T1000 (cell line): ENCODE measurements at regions not wholly inside any gene's neighbourhood (a gene's known extent, or its start where the extent isn't known, plus 50 kb on each side); places are given as distances from the start of the nearest gene placed in this dataset.
"Not testable (repeated sequence)": the region's sequence is repeated elsewhere in the genome, so short reads cannot be mapped to it uniquely, and the experiment has no call there.

Experiments
- DNase-seq: peaks from one replicate; lab custom pipeline; 2025; ENCODE audit warnings: mixed read lengths; lab: John Stamatoyannopoulos, UW

DNA sequence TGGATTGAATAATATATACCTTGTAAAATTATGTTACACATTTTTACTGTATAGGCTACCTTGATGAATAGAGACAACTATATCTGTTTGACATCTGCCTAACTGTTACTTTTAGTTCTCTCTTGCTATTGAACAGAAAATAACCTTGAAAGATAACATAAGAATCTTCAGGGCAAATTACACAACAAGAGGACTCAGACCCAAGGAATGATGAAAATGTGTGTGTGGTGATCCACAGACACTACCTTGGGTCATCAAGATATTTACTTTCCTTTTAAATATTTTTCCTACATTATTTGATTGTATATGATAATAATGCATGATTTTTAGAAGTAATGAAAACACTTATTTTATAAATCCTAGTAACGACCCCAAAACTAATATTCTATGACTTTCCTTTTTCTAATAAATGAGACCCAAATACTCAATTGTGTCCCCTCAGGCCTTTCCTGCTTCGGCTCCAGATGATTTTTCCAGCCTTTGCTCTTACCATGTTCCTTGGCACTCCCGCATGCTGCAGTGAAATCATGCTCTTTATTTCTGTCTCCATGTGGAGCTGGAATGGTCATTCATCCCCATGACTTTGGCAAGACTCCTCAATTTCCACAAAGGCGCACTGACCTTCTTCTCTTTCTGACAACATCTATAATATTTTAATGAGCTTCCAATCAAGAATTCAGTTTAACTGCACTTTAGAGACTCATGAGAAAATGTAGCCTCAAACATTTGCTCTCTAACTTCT is 187.6 kb downstream of the EPM2A start:
- no peak for DNase-seq

DNA sequence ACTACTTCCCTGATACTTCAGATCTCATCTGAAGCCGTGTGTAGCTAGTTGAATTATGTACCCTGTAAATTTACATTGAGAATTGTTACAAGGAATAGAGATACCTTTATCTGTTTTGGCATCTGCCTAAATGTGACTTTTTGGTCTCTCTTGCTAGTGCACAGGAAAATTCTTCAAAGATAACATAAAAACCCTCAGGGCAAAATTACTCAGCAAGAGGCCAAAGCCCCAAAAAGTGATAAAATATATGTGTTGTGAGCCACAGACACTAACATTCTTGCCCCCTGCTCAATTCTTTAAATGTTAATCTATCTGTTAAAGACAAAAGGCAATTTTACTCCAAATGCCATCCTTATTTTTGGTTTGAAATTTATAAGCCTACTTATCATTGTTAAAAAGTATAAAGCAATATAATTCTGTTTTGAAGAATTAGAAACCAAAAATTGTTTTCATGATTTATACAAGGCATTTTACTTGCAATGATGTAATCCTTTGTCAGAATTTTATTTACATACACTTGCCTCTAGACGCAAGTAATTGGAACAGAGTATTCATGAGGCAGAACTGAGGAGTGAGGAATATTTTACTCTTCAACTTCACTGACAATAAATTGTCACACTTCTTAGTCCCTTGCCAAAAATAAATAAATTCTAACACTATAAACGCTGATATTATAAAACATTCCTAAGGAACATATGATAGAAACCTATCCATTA is 186.2 kb downstream of the EPM2A start:
- no peak for DNase-seq

DNA sequence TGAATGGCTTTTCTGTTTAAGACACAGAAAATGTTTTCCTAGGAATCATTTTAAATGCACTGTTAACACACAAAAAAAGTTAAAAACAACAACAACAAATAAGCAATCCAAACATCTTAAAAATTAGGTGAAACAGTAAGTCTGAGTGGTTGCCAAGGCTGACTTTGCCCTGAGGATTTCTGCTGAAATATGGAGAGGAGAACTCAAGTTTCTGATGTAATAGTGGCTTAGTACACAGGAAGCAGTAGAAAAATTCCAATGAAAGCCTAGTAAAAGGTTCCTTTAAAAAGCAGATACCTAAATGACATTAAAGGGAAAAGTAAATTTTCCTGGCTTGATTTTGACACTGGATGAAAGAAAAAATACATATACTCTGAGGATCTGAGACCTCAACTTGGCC is 184.2 kb downstream of the EPM2A start:
- no peak for DNase-seq

DNA sequence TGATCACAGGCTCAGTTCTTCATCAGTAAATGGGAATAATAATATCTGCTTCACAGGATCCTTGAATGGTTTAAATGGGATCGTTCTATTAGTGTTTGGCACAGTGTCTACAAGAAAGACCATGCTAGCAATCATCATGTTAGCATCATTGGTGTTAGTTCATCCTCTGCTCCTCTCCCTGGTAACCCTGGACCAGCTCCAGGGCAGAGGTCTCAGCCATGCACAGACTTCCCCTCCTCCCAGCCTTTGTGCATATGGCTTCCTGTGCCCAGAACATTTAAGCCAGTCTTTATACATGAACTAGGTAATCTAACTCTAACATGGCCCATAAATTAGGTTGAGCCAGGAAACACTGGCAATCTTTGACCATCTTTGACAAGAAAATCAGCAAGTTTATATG is 180.2 kb downstream of the EPM2A start:
- no peak for DNase-seq

DNA sequence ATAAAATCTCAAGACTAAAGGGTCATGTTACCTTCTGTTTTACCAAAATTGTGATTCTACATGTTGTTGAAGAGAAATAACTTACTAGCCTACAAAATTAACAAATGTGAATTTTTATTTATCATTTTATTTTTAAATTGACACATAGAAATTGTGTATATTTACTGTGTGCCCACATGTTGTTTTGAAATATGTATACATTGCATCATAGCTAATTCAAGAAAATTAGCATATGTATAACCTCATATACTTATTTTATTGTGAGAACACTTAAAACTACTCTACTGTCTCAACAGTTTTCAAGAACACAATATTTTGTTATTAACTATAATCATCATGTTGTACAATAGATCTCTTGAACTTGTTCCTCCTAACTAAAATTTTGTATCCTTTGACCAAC is 177.8 kb downstream of the EPM2A start:
- no peak for DNase-seq

DNA sequence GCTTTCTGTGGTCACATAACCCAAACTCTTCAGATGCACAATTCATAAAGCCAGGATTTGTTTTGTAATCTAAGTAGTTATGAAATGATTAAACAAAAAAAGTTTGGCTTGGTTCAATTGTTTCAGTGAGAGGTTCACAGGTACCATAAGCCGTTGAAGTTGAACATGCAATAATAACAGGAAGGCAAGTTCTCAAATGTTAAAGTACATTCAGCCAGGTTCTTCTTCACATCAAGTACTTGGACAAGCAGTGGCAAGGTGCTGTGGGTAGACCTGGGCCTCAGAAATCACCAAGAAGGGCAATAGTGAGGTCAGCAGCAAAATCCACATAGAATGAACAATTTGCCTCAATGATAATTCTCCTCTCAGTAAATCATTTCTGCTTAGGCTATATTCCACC is 175.5 kb downstream of the EPM2A start:
- DNase-seq = no peak

DNA sequence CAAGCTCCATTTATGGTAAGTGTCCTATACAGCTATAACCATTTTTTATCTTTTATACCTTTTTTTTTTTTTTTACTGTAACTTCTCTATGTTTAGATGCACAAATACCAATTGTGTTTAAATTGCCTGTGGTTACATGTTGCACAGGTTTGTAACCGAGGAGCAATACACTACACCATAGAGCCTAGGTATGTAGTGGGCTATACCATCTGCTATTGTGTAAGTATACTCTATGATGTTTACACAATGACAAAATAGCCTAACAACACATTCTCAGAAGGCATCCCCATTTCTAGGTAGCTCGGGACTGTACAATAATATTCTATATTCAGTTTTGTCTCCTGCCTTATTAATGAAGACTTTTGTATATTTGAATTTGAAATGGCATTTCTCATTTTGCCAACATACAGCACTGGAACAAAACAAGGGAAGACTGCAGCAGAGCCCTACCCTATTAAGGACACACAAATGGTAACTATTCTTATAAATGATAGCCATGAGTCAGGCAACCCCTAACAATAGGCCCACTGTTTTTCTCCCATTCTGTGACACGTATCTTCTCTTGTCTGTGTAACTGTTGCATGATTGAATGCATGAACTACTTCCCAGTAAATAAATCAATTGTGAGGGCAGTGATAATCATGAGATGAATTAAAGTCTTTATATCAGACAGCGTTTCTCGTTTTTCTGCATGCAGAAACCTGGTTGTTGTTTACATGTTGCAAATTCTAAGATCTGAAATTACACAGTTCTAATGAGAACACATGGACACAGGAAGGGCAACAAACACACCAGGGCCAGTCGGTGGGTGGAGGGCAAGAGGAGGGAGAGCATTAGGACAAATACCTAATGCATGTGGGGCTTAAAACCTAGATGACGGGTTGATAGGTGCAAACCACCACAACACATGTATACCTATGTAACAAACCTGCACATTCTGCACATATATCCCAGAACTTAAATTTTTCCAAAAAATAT is 173.9 kb downstream of the EPM2A start:
- no peak for DNase-seq

DNA sequence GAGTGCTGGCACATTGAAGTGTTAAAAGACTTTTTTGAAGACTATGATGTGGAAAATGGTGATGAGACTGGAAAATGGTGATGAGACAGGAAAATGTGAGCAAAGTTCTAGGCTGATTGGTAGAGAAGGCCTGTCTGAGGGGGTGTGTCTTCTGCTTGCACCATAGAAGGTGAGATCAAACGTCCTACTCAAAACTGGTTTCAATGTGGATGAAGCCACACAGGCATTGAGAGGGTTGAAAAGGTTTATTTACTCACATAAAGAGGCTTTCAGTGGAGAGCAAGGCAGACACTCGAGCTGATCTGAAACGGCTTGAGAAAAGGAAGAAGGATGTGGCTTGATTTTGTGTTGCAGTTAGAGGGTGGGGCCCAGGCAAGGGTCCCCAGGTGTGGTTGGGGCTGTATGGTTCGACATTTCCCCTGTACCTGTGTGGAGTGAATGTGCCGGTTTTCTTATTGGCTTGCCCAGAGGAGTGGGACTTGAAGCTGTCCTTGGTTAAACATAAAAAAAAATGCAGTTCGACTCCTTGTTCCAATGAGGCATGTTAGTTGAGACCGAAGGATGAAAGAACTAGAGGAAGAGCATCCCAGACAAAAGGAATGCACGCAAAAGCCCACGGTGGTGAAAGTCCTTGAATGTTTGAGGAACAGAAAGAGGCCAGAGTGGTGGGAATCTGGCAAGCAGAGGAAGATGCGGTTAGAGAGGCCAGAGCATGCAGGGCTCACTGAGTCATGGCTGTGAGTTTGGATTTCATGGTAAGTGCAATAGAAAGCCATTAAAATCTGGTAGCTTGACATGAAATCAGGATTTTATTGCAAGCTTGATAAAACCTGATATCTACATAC is 172.3 kb downstream of the EPM2A start:
- DNase-seq = no peak

DNA sequence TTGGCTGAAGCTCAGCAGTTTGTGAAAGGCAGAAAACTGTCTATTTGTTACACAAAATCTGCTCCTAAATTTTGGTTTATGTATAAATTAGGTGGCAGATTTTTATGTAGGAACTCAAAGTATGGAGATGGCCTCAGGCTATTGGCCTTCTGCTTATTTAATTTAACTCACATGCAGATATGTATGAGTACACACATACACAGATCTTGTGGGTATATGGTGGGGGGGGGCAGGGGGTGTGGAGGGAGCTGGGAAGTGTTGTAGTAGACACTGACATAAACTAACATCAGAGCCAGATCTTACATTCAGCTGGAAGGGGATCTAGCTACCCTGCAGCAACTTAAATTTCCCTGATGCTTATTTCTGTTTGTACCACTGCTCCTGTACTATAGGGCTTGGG is 170.8 kb downstream of the EPM2A start:
- DNase-seq = no peak

DNA sequence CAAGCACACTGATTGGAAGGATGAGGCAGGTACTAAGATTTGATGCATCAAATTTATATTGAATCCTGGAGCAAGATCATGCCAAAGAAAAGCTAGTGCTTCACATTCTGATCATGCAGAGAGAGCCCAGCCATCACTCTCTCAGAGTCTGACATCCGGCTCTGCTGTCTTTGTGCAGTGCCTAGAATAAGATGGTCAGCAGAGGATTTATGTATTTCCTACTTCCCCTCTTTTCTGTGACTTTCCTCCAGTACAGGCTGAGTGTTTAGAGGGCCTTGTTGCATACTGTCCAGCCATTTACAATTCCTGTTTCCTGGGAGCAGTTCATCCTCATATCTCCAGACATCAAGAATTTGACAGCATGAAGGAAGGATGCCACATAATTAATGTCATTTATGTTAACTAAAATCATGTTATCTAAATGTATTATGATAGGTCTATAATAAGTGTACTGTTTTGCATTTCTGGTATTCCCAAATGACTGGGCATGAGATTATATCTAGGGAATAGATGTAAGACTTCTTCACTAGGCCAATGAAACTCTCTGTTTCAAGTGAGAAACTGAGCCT is 167.6 kb downstream of the EPM2A start:
- no peak for DNase-seq

DNA sequence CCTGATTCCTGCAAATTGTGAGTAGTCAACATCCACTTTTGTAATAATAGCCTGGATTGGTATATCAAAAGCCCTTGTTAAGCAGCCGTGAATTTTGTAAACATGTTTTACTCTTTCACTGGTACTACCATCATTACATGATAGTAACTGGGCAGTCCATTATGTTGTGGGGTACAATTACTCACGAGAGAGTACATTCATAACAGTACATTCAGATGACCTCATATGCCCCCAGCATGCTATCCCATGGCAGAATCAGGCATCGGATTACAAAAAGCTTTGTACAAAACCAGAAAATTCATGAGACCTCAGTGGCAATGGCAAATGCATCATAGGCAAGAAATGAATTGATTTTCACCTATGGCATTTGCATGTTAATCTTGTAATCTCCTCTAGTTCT is 166.2 kb downstream of the EPM2A start:
- no peak for DNase-seq

DNA sequence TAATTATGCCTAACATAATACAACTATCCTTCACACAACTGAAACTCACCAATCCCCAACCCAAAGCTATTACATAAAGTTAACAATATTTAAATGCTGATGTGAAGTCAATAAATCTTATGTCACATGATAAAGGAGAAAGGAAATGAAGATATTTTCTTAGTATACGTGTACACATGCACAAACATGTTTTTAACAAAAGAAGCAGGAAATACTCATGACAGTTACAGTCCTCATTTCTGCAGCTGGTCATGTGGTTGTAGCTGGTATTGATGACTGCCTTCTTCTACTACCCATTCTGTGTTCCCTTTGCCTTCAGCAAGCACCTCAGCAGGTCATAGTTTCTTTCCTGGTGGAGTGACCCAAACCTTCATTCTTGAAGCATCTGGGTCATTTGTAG is 165.0 kb downstream of the EPM2A start:
- DNase-seq = not testable (repeated sequence)

DNA sequence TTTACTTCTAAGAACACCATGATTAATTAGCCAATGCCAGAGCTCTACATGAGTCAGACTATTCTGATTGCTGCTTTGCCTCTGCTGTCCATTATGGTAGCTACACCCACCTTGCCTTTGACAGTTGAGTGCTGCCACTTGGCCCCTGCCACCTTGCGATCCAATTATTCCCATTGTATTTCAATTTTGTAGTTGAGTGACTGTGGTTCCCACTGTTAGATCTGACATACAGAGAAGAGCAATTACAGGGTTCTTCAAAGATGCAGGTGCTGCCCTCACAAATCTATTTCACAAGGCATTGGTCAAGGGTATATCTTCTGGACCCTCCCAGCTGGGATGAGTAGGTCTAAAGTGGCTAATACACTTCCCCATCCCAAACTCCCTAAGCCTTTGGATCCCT is 161.1 kb downstream of the EPM2A start:
- DNase-seq = not testable (repeated sequence)
